GM18868 (cell line): ENCODE measurements at regions not wholly inside any gene's neighbourhood (a gene's known extent, or its start where the extent isn't known, plus 50 kb on each side); places are given as distances from the start of the nearest gene placed in this dataset.

Source experiments
- ATAC-seq: cut with Tn5 transposase; IDR thresholded peaks from one replicate; pipeline ENCODE4 v1.9.1; 2021; ENCODE audit warnings: mild to moderate bottlenecking, moderate library complexity; ENCODE audit not compliant: unreplicated experiment

DNA sequence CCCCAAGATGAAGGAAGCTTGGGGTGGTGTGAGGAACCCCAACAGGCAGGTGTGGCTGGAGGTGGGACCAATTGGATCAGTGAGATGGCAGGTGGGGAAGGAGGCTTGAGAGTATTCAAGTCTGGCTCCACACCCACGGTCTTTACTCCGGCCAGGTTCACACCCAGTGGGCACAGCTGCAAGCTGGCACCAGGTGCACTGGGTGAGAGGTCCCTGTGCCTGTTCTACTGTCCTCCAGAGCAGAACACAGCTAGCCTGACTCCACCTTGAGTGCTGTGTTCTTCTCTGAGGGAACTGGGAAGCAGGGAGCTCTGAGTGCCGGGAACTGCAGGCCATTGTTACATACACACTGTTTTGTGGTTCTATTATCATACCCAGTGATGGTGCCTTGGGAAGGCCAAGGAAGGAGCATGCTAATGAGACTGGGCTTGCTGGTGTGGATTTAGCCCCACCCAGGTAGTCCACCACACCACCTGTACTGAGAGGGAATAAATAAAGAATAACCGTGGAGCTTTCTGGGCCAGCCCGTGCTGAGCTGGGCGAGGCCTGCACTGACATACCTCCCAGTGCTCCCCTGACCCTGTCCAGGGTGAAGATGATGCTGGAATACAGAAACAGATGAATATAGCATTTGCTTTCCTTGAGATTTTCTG lies 93.4 kb downstream of the ABHD5 start:
- ATAC-seq, result no peak

- no peak for ATAC-seq
Measured at GRCh38 chr3:43784640-43785011, 93.9 kb downstream of the ABHD5 start.

DNA sequence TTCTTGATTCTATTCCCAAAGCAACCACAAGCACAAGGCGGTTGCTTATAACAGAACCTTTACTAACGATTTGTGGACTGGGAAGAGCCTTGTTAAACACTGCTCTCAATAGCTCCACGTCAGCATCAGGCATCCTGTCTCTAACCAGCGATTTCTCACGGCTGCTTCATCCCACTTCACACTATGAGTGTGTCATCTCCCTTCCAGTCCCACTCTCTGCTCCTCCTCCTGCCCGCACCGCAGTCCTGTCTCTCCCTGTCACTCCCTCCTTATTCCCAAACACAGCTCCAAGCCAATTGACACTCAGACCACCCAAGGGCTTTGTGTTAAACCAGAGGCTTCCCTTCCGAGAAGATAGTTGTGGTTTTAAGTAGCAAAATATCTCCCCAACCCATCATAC lies 94.8 kb downstream of the ABHD5 start:
- ATAC-seq, result no peak

DNA sequence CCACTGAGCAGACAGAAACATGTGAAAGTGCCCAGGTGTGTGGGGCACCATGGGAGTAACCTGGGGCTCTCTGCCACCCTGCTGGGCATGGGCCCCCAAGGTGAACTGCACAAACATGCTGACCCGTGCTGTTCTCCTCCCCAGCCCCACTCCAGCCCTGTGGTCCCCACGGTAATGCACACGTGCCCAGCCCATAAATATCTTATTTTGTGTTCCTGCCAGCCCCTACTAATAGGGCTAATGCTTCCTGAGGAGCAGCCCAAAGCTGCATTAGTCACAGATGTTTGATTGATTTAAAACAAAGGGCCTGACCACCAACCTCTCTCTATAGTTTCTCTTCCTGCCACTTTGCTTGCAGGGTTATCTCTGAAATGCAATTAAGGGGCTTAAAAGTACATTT lies 95.4 kb downstream of the ABHD5 start:
- no peak for ATAC-seq

GRCh38 chr3:43786526-43787305 lies 96.0 kb downstream of the ABHD5 start:
- ATAC-seq, result no peak

- no peak for ATAC-seq
Measured at GRCh38 chr3:43787330-43787729, 96.6 kb downstream of the ABHD5 start.

- ATAC-seq, result no peak
Measured at GRCh38 chr3:43789028-43789427, 98.3 kb downstream of the ABHD5 start.

DNA sequence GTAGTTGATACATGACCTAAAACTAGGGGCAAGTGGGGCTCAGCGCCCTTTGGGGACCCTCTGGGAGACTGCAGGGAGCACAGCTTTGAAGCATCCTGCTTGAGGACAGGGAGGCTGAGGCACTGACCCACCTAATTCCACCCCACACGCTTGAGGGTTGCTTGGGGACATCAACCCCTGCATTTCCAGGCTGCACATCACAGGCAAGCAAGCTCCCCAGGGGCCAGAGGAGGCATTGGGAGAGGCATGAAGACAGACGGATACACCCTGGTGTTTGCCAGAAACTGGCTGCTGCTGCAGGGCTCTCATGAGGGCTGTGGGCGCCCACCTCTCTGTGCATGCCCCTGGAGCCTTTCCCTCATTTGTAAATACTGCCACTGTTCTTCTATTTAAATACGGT lies 99.3 kb downstream of the ABHD5 start:
- ATAC-seq, result no peak

- no peak for ATAC-seq
Measured at GRCh38 chr3:43790476-43790875, 99.7 kb downstream of the ABHD5 start.

- ATAC-seq, result no peak
Measured at GRCh38 chr3:43791246-43791645, 100.5 kb downstream of the ABHD5 start.

DNA sequence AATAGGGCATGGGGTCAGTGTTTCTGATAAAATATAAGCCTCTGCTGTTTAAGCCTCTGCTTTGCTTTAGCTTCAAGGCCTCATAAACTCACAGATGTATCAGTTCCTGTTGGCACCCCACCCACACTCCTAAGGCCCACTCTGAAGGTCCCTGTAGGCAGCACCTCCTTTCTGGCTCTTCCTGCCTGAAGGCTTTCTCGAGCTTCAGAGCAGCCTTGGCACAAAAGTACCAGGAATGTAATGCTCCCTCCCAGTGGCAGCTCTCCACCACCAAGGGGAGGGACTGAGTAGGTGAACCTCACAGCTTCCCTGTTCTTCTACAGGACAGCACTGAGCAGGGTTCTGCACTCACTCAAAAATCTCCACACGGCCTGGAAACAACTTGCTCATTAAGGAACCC lies 102.2 kb downstream of the ABHD5 start:
- ATAC-seq, result no peak

- ATAC-seq, result no peak
Measured at GRCh38 chr3:43793648-43794372, 103.1 kb downstream of the ABHD5 start.

DNA sequence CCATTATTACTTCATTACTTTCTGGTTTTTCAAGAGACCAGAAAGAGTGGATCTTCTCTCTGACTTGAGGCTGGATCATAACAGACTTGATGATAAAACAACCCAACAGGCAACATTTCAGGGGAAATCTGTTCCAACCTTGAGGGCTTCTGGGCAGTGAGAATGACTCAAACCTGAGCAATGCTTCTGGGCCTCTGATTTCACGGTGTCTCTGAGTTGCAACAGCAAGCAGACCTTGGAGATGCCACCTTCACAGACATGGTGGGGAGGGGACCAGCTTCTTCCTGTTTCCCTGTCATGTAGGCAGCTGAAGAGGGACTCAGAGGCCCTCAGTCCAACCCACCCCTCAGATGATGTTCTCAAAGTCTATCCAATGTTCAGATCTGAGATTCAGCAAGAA lies 104.0 kb downstream of the ABHD5 start:
- ATAC-seq, result no peak

DNA sequence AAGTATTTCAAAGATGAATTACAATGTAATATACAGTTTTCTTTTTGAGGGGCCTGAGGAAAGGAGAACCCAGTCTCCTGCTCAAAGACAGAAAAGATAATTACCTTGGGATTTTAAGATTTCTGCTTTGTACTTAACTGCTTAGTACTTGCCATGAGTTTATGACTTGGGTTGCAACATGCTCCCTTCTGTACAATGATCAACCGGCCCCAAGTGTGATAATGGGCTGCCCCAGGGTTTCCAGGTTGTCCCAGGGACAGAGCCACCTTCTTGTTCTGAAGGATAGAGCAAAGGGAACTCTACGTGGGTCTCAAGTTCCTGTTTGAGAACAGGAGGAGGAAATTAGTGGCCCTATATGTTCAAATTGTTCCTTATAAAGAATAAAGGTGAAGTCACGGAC lies 104.8 kb downstream of the ABHD5 start:
- ATAC-seq, result no peak

DNA sequence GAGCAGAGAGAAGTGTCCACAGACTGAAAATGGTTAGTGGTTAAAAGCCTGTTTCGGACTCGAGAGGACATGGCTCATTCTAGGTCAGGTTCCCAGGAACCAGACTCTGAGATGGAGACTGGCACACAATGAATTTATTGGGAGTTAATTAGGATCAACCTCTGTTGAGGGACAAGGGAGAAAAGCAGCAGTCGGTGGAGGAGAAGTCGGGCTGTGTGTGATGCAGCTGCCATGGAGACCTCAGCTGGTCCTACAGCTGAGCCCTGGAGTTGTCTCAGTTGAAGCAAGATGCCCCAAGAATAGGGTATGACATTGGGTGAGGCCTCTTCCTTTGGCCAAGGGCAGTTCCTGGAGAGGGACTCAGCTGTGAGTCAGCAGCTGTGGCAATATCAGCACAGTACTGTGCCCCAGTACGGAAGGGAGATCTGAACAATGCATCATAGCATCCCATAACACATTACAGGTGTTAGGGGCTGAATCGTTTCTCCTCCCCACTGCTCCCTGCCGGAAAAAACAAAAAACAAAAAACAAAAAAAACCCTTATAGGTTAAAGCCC lies 105.4 kb downstream of the ABHD5 start:
- ATAC-seq, result no peak

DNA sequence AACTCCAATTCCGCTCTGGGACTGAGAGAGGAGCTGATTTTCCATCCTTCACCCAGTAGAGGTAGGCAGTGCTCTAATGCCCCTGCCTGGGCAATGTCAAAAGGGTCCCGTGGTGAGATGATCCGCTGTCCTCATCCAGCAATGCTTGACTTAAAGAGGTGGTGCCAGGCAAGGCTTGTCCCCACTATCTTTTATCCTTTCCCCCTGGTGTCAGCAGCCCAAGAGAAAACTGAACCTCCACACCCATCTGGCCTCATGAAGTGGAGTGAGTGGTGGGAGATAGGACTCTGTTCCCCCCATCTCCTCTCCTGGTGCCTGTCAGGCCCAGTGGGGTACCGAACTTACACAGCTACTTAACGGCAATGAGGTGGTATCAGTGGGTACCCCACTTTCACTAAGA lies 107.1 kb downstream of the ABHD5 start:
- ATAC-seq, result no peak

GRCh38 chr3:43810797-43811196 lies 120.1 kb downstream of the ABHD5 start:
- ATAC-seq, result no peak

GRCh38 chr3:43814461-43814860 lies 123.7 kb downstream of the ABHD5 start:
- ATAC-seq, result no peak

- no peak for ATAC-seq
Measured at GRCh38 chr3:43816372-43816771, 125.6 kb downstream of the ABHD5 start.

DNA sequence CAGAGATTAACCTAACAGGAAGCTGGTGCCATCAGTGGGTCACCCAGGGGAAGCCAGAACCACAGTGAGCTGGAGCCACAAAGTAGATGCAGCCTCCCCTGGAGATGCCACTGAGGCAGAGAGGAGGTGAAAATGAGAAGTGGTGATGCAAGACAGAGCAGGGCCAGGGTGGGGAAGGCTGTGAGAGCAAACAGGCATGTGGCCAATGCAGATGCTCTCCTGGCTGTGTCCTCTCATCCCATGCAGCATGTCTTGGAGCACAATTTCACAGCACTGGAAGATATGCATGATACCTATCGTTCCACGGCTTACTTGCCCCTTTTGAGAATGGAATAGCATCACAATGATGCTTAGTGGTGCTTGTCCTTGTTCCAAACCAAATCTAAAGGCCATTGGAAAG lies 126.3 kb downstream of the ABHD5 start:
- no peak for ATAC-seq

DNA sequence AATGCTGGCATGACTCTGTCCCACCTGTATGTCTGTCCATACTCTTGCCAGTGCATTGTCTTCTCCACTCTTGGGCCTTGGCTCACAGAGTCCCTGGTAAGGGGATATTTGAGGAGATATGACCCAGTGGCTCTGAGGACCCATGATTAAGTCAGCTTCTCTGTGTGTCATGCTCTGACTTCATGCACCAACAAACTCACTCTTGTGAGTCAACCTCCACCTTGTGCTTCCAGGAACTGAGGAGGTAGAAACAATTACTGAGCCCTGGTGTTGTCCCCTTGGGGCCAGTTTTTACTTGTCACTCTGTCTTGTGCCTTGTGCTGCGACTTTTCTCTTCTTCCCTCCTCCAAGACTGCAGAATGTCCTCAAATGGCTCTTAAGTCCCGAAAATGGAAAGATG lies 127.1 kb downstream of the ABHD5 start:
- ATAC-seq, result no peak

DNA sequence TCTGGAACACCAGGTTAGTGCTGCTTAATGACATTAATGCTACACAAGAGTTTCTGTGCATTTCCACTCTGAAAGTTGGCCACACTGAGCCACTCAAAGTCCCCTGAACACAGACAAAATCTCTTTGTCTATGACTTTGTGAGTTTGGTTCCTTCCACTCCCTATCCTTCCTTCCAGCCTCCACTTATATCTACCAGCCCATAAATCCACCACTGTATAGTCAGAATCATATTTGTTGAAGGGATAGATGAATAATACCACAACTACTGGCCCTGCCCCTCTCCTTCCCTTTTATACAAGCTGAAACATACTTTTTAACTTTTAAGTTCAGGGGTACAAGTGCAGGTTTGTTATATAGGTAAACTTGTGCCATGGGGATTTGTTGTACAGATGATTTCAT lies 127.5 kb downstream of the ABHD5 start:
- no peak for ATAC-seq
